ENCODE measurements at regions not wholly inside any gene's neighbourhood (a gene's known extent, or its start where the extent isn't known, plus 50 kb on each side); places are given as distances from the start of the nearest gene placed in this dataset.
"Not testable (repeated sequence)": the region's sequence is repeated elsewhere in the genome, so short reads cannot be mapped to it uniquely, and the experiment has no call there.

DNA sequence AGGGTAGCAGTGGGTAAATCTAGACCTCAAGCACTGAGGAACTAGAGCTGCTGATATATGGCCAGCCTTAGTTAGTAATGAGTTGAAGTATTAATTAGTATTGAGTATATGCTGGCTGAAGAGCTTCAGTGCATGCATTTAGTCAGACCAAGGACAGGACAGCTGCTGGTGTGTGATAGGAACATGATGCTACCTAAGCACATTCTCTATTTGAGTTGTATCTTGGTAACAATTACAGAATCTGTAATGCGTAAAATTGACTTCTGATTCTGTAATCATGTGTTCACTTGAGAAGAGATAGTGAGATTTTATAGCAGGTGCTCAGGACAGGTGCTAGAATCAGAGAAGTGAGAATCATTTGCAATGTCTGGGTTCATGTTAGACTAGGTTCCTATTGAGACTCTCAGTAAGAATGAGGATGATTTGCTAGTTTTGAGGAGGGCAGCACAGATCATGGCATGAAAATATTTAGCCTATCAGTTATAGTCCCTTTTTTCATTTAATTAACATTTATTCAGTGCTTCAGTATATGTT lies 369.4 kb upstream of the HS3ST5 start:
- Mint-ChIP-seq H3K36me3 (ENCODE audit: low read depth) (no peaks in the 10 kb centered on the region), H3K27me3 (ENCODE audit: low read depth) (no peaks in the 10 kb centered on the region), H3K4me3 (ENCODE audit: low read depth) (no peak overlapping the region), H3K9me3 (peaks cover under 1% of the 10 kb centered on the region), H3K4me1 (ENCODE audit: low read depth) (no peaks in the 10 kb centered on the region), H3K27ac (no peak overlapping the region)
- intact Hi-C loops (cut with micrococcal nuclease): no loop called here
- DNase-seq (ENCODE audit: low spot score): no peak

DNA sequence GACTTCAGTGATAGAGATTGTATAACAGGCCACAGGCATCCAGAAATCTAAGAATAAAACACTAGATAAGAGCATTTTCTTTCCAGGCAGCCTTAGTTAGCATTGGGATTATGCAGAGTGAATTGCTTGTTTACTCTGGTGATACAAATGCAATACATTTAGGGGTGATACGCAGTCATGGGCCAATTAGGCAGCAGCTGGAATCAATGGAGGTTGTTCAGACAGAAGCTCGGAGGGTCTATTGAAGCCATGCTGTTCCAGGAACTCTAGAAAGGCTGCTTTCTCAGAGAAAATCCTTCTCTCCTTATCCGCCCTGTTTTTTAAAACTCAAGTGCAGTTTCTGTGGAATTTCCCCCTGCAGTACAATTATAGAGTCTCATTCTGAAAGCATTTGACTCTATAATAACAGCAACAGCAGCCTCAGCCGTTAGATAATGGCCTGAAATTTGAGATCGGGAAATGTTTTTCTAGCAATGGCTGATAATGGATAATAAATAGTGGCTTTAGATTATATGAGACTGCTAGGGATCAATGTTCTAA lies 364.3 kb upstream of the HS3ST5 start:
- Mint-ChIP-seq H3K4me1 (ENCODE audit: low read depth) (no peaks in the 10 kb centered on the region), H3K27ac (no peak overlapping the region), H3K36me3 (ENCODE audit: low read depth) (no peaks in the 10 kb centered on the region), H3K27me3 (ENCODE audit: low read depth) (no peaks in the 10 kb centered on the region), H3K4me3 (ENCODE audit: low read depth) (no peak overlapping the region), H3K9me3 (no peaks in the 10 kb centered on the region)
- intact Hi-C loops (cut with micrococcal nuclease): no loop called here
- no peak for DNase-seq (ENCODE audit: low spot score)

GRCh38 chr6:114690625-114691024 lies 347.8 kb upstream of the HS3ST5 start:
- H3K9me3 Mint-ChIP-seq: peaks cover 4% of the 10 kb centered on the region
- H3K27me3 Mint-ChIP-seq (ENCODE audit: low read depth): no peaks in the 10 kb centered on the region
- intact Hi-C loops (cut with micrococcal nuclease): no loop called here
- no peaks in the 10 kb centered on the region for H3K36me3 Mint-ChIP-seq (ENCODE audit: low read depth)
- H3K27ac Mint-ChIP-seq: no peak overlapping the region
- no peak for DNase-seq (ENCODE audit: low spot score)
- H3K4me1 Mint-ChIP-seq (ENCODE audit: low read depth): no peaks in the 10 kb centered on the region
- H3K4me3 Mint-ChIP-seq (ENCODE audit: low read depth): no peak overlapping the region

GRCh38 chr6:114659513-114659912 lies 316.7 kb upstream of the HS3ST5 start:
- intact Hi-C loops (cut with micrococcal nuclease): no loop called here
- Mint-ChIP-seq H3K27me3 (ENCODE audit: low read depth) (no peaks in the 10 kb centered on the region), H3K9me3 (peaks cover 35% of the 10 kb centered on the region), H3K4me3 (ENCODE audit: low read depth) (no peak overlapping the region), H3K4me1 (ENCODE audit: low read depth) (no peaks in the 10 kb centered on the region), H3K36me3 (ENCODE audit: low read depth) (no peaks in the 10 kb centered on the region), H3K27ac (no peak overlapping the region)
- no peak for DNase-seq (ENCODE audit: low spot score)

GRCh38 chr6:114651611-114652010 lies 308.8 kb upstream of the HS3ST5 start:
- no peak overlapping the region for H3K4me3 Mint-ChIP-seq (ENCODE audit: low read depth)

GRCh38 chr6:114650891-114651290 lies 308.1 kb upstream of the HS3ST5 start:
- Mint-ChIP-seq H3K36me3 (ENCODE audit: low read depth) (no peaks in the 10 kb centered on the region), H3K4me1 (ENCODE audit: low read depth) (no peaks in the 10 kb centered on the region), H3K4me3 (ENCODE audit: low read depth) (no peak overlapping the region), H3K9me3 (no peaks in the 10 kb centered on the region), H3K27me3 (ENCODE audit: low read depth) (no peaks in the 10 kb centered on the region), H3K27ac (no peak overlapping the region)
- no peak for DNase-seq (ENCODE audit: low spot score)
- intact Hi-C loops (cut with micrococcal nuclease): no loop called here

More at GRCh38 chr6:114651611-114652010, 308.8 kb upstream of the HS3ST5 start:
- H3K27ac Mint-ChIP-seq: no peak overlapping the region
- no peaks in the 10 kb centered on the region for H3K36me3 Mint-ChIP-seq (ENCODE audit: low read depth)
- intact Hi-C loops (cut with micrococcal nuclease): no loop called here
- no peak for DNase-seq (ENCODE audit: low spot score)
- no peaks in the 10 kb centered on the region for H3K27me3 Mint-ChIP-seq (ENCODE audit: low read depth)
- no peaks in the 10 kb centered on the region for H3K9me3 Mint-ChIP-seq
- no peaks in the 10 kb centered on the region for H3K4me1 Mint-ChIP-seq (ENCODE audit: low read depth)

- Mint-ChIP-seq H3K36me3 (ENCODE audit: low read depth) (no peaks in the 10 kb centered on the region), H3K9me3 (no peaks in the 10 kb centered on the region), H3K4me3 (ENCODE audit: low read depth) (no peak overlapping the region), H3K27me3 (ENCODE audit: low read depth) (no peaks in the 10 kb centered on the region), H3K27ac (no peak overlapping the region), H3K4me1 (ENCODE audit: low read depth) (no peaks in the 10 kb centered on the region)
- no peak for DNase-seq (ENCODE audit: low spot score)
- intact Hi-C loops (cut with micrococcal nuclease): no loop called here
Observed at GRCh38 chr6:114649298-114649697, 306.5 kb upstream of the HS3ST5 start.

DNA sequence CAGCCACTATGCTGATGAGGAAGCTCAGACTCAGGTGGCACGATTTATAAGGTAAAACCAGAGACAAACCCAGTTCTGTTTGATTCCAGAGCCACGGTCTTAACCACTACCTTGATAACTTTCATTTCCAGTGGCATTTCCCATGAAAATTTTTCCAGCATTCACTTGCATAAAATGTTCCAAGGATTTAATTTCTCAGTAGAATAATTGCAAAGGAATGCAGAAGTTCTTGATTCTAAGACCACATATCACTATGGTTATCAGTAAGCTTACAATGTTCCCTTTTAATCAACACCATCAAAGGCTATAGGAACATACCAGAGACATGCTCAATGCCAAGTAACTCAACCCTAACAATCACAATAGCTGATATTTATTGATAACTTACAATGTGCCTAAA lies 306.0 kb upstream of the HS3ST5 start:
- Mint-ChIP-seq H3K4me3 (ENCODE audit: low read depth) (no peak overlapping the region), H3K27me3 (ENCODE audit: low read depth) (no peaks in the 10 kb centered on the region), H3K9me3 (no peaks in the 10 kb centered on the region), H3K27ac (no peak overlapping the region), H3K36me3 (ENCODE audit: low read depth) (no peaks in the 10 kb centered on the region), H3K4me1 (ENCODE audit: low read depth) (no peaks in the 10 kb centered on the region)
- intact Hi-C loops (cut with micrococcal nuclease): no loop called here
- DNase-seq (ENCODE audit: low spot score): no peak

DNA sequence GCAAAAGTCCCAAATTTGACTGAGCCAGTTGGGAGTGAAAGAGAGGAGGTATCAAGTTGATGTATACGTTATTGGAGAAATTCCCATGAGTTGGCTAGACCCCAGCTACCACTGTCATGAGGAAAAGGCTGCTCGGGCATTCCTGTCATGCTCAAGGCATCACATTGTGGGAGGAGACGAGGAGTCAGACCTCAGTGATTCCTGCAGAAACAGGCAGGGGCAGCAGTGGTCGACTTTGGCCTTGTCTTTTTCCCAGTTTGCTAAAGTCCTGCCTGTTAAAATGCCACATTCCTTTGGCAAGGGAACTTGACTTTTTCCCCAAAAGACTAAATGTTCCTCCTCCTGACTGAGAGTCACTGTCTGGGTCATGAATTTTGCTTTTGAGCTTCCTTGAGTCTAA lies 295.5 kb upstream of the HS3ST5 start:
- Mint-ChIP-seq H3K27ac (no peak overlapping the region), H3K27me3 (ENCODE audit: low read depth) (no peaks in the 10 kb centered on the region), H3K9me3 (no peaks in the 10 kb centered on the region), H3K4me1 (ENCODE audit: low read depth) (no peaks in the 10 kb centered on the region), H3K4me3 (ENCODE audit: low read depth) (no peak overlapping the region), H3K36me3 (ENCODE audit: low read depth) (no peaks in the 10 kb centered on the region)
- no peak for DNase-seq (ENCODE audit: low spot score)
- intact Hi-C loops (cut with micrococcal nuclease): no loop called here

- Mint-ChIP-seq H3K4me3 (ENCODE audit: low read depth) (no peak overlapping the region), H3K36me3 (ENCODE audit: low read depth) (no peaks in the 10 kb centered on the region), H3K27ac (no peak overlapping the region), H3K4me1 (ENCODE audit: low read depth) (no peaks in the 10 kb centered on the region), H3K9me3 (peaks cover 8% of the 10 kb centered on the region), H3K27me3 (ENCODE audit: low read depth) (no peaks in the 10 kb centered on the region)
- DNase-seq (ENCODE audit: low spot score): no peak
- intact Hi-C loops (cut with micrococcal nuclease): no loop called here
Observed at GRCh38 chr6:114634016-114634415, 291.2 kb upstream of the HS3ST5 start.

DNA sequence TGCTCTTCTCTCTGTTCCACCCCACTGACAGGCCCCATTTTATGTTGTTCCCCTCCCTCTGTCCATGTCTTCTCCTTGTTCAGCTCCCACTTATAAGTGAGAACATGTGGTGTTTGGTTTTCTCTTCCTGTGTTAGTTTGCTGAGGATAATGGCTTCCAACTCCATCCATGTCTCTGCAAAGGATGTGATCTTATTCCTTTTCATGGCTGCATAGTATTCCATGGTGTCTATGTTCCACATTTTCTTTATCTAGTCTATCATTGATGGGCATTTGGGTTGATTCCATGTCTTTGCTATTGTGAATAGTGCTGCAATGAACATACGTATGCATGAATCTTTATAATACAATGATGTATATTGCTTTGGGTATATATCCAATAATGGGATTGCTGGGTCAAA lies 283.4 kb upstream of the HS3ST5 start:
- not testable (repeated sequence) for H3K36me3 Mint-ChIP-seq (ENCODE audit: low read depth)

DNA sequence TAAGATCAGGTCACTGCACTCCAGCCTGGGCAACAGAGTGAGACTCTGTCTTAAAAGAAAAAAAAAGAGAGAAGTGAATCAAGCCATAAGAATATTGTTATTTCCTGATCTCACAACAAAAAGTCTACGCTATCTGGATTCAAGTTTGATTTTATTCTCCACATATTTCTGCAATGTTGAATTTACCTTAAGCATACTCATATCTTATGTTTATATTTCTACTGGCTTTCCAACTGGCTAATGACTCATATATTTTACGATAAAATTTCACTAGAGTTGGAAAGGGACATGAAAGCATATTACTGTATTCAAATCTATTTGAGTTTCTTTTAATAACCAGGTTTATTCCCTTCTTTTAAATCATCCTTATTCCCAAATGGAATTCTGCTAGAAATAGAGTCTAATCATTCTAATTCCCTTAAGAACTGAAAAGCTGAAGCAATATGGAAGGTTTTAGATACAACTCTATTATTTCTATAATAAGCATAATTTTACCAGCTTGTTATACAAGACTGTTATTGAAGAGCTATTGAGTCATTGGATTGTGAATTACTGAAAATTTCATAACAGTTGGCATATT lies 276.9 kb upstream of the HS3ST5 start:
- Mint-ChIP-seq H3K4me1 (ENCODE audit: low read depth) (no peaks in the 10 kb centered on the region), H3K4me3 (ENCODE audit: low read depth) (no peak overlapping the region), H3K36me3 (ENCODE audit: low read depth) (no peaks in the 10 kb centered on the region), H3K9me3 (no peaks in the 10 kb centered on the region), H3K27me3 (ENCODE audit: low read depth) (no peaks in the 10 kb centered on the region), H3K27ac (no peak overlapping the region)
- intact Hi-C loops (cut with micrococcal nuclease): no loop called here
- no peak for DNase-seq (ENCODE audit: low spot score)

More for the DNA sequence above, 283.4 kb upstream of the HS3ST5 start:
- H3K4me1 Mint-ChIP-seq (ENCODE audit: low read depth); H3K27me3 Mint-ChIP-seq (ENCODE audit: low read depth); H3K4me3 Mint-ChIP-seq (ENCODE audit: low read depth); H3K27ac Mint-ChIP-seq; intact Hi-C loops (cut with micrococcal nuclease); DNase-seq (ENCODE audit: low spot score): not testable (repeated sequence)
- peaks cover 12% of the 10 kb centered on the region for H3K9me3 Mint-ChIP-seq

DNA sequence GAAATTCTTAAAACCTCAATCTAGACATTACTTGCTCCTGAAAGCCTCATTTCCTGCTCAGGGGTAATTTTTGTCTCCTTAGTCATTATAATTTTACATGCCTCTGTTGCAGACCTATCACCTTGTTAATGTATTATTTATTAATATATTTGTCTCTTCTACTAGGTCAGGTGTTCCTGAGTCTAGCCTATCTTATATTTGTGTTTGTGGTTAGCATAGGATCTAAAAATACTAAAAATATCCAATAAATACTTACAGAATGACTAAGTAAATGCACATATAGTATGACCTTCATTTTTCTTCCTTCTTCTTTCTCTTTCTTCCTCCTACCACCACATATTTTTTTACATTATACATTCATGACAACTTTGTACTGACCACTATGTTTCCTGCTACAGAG lies 268.9 kb upstream of the HS3ST5 start:
- intact Hi-C loops (cut with micrococcal nuclease): no loop called here
- Mint-ChIP-seq H3K4me3 (ENCODE audit: low read depth) (no peak overlapping the region), H3K27me3 (ENCODE audit: low read depth) (no peaks in the 10 kb centered on the region), H3K36me3 (ENCODE audit: low read depth) (no peaks in the 10 kb centered on the region), H3K4me1 (ENCODE audit: low read depth) (no peaks in the 10 kb centered on the region), H3K9me3 (peaks cover 8% of the 10 kb centered on the region), H3K27ac (no peak overlapping the region)
- DNase-seq (ENCODE audit: low spot score): no peak

DNA sequence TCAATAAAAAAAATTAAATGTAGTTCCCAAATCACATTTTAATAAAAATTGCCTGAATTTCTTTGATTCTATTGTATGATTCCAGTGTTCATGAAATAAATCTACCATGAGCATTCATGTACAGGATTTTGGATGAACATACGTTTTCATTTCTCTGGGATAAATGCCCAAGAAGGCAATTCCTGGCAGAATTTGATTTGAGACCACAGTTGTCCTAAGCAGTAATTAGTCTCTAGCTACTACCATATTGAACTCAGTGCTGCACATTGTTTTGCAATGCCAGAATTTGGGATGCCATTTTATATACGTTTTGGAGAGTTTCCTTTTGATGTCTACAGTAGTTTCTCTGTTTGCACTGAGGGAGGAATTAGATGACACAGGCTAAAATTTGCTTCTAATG lies 265.3 kb upstream of the HS3ST5 start:
- no peak overlapping the region for H3K27ac Mint-ChIP-seq
- DNase-seq (ENCODE audit: low spot score): no peak
- no peaks in the 10 kb centered on the region for H3K36me3 Mint-ChIP-seq (ENCODE audit: low read depth)
- intact Hi-C loops (cut with micrococcal nuclease): no loop called here
- H3K4me3 Mint-ChIP-seq (ENCODE audit: low read depth): no peak overlapping the region
- H3K9me3 Mint-ChIP-seq: peaks cover 8% of the 10 kb centered on the region
- no peaks in the 10 kb centered on the region for H3K4me1 Mint-ChIP-seq (ENCODE audit: low read depth)
- H3K27me3 Mint-ChIP-seq (ENCODE audit: low read depth): no peaks in the 10 kb centered on the region

Data from activated T-helper 2 cell treated with anti-CD3 and anti-CD28 coated beads, Interferon-gamma antibody, Interleukin-2, Interleukin-4, amounts not matched to agents 10 μg/mL and 5 μg/mL and 100 μg/mL, durations not matched to agents 14 hours and 24 hours and 36 hours (primary cell).